Retinal pigment epithelial cell (primary cell): ENCODE measurements at regions not wholly inside any gene's neighbourhood (a gene's known extent, or its start where the extent isn't known, plus 50 kb on each side); places are given as distances from the start of the nearest gene placed in this dataset.
"Not testable (repeated sequence)": the region's sequence is repeated elsewhere in the genome, so short reads cannot be mapped to it uniquely, and the experiment has no call there.

Experiments
- DNase-seq: peaks from one replicate; pipeline ENCODE4 v3.0.0-alpha.2; 2010; ENCODE audit warnings: low read depth
- H3K4me3 ChIP-seq: 2 replicates; pipeline ENCODE4 v1.5.1; 2011; ENCODE audit warnings: mild to moderate bottlenecking, low read length, control low read depth, moderate library complexity
- TF ChIP-seq, protein P1 (sequence below): conservative IDR thresholded peaks from 2 replicates; pipeline ENCODE4 v1.5.1; 2011; ENCODE audit warnings: low read depth, low read length, control low read depth, inconsistent platforms

DNA sequence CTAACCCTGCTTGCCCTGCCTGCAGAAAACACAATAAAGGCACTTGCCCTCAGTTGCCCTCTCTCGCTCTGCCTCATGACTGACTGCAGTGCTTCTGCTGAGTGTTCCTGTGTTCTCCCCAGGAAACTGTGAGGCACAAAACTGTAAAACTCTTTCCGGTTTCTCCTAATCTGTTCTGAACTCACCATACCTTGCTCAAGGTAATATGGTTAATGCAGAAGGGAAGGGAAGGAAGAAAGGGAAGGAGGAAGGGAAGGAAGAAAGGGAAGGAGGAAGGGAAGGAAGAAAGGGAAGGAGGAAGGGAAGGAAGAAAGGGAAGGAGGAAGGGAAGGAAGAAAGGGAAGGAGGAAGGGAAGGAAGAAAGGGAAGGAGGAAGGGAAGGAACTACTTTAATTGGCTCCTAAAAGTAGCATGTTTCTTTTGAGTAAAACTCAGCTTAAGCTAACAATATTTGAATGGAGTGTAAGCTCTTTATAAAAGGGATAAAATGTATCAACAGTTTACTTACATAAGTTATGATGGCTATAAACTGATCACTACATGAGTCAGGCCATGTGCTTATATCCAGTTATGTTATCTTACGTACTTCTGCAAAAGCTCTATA, 334.0 kb upstream of the CLEC14A start:
- TF ChIP-seq, protein P1, sequence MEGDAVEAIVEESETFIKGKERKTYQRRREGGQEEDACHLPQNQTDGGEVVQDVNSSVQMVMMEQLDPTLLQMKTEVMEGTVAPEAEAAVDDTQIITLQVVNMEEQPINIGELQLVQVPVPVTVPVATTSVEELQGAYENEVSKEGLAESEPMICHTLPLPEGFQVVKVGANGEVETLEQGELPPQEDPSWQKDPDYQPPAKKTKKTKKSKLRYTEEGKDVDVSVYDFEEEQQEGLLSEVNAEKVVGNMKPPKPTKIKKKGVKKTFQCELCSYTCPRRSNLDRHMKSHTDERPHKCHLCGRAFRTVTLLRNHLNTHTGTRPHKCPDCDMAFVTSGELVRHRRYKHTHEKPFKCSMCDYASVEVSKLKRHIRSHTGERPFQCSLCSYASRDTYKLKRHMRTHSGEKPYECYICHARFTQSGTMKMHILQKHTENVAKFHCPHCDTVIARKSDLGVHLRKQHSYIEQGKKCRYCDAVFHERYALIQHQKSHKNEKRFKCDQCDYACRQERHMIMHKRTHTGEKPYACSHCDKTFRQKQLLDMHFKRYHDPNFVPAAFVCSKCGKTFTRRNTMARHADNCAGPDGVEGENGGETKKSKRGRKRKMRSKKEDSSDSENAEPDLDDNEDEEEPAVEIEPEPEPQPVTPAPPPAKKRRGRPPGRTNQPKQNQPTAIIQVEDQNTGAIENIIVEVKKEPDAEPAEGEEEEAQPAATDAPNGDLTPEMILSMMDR: no peak
- DNase-seq: no peak
- no peak overlapping the region for H3K4me3 ChIP-seq

- H3K4me3 ChIP-seq: no peak overlapping the region
- DNase-seq: no peak
- TF ChIP-seq, protein P1: no peak
These were observed 327.6 kb upstream of the CLEC14A start for GRCh38 chr14:38583471-38583870.

DNA sequence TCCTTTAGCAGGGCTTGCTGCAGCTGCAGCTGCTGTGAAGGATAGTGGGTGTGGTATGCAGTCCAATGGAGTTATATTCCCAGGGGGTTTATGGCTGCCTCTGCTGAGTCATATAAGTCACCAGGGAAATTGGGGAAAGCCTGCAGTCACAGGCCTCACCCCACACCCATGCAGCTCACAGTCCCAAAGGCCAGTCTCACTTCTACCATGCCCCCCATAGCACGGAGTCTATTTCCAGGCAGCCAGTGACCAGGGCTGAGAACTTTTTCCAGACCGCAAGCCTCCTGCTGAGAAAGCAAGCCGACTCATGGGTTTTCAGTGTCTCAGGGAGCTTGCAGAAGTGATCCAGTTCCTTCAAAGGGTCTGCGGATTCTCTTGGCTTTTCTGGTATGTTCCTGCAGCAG, 322.4 kb upstream of the CLEC14A start:
- TF ChIP-seq, protein P1: no peak
- H3K4me3 ChIP-seq: no peak overlapping the region
- no peak for DNase-seq

DNA sequence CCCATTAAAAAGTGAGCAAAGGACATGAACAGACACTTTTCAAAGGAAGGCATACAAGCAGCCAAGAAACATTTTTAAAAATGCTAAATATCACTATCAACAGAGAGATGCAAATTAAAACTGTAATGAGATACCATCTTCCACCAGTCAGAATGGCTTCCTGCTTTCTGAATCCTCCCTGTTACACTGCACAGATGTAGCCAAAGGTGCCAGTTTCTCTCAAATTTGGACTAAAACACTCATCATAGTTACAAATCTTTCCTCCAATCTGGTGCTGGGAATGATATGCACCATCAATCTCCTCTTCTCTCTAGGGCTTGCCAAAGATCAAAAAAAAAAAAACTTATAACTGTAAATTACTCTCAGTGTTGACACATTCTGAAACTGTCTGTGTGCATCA, 311.8 kb upstream of the CLEC14A start:
- H3K4me3 ChIP-seq: no peak overlapping the region
- TF ChIP-seq, protein P1: no peak
- DNase-seq: no peak

GRCh38 chr14:38561657-38562056, 305.8 kb upstream of the CLEC14A start:
- TF ChIP-seq, protein P1: no peak

GRCh38 chr14:38559711-38560110, 303.8 kb upstream of the CLEC14A start:
- no peak for DNase-seq
- TF ChIP-seq, protein P1: no peak
- H3K4me3 ChIP-seq: no peak overlapping the region

More at GRCh38 chr14:38561657-38562056, 305.8 kb upstream of the CLEC14A start:
- no peak for DNase-seq
- H3K4me3 ChIP-seq: no peak overlapping the region

DNA sequence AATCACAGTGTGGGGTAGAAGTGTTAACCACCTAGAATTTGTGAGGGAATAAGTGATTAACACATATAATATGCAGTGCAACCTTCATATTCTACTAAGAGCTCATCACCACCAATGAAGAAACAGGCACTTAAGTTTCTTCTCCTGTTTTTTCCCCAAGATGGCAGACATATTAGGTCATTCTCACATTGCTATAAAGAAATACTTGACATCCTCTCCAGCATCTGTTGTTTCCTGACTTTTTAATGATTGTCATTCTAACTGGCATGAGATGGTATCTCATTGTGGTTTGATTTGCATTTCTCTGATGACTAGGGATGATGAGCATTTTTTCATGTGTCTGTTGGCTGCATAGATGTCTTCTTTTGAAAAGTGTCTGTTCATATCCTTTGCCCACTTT, 301.5 kb upstream of the CLEC14A start:
- not testable (repeated sequence) for DNase-seq, H3K4me3 ChIP-seq

- TF ChIP-seq, protein P1: no peak
These were observed 300.4 kb upstream of the CLEC14A start for GRCh38 chr14:38556252-38556651.

More at GRCh38 chr14:38556252-38556651, 300.4 kb upstream of the CLEC14A start:
- H3K4me3 ChIP-seq: no peak overlapping the region
- no peak for DNase-seq
